A549 (cell line): ENCODE measurements at regions not wholly inside any gene's neighbourhood (a gene's known extent, or its start where the extent isn't known, plus 50 kb on each side); places are given as distances from the start of the nearest gene placed in this dataset.

ENCODE experiments used
- ATAC-seq, 2 experiments: fragments of 200-7000 bp in 1 of 2; fragments of >200 bp in 1 of 2; cut with Nextera tagmentation in 1 of 2; cut with Tn5 transposase in 1 of 2; 3 replicates each; pipeline versions ENCODE4 v1.8.0 to v1.9.1; 2018 to 2020; ENCODE audit warnings: mild to moderate bottlenecking in 1 of 2, moderate library complexity in 1 of 2
- CTCF ChIA-PET: fragments of 300-600 bp; sonication (Branson Sonifier 250); formaldehyde crosslinking; extraction: SDS; loops from one replicate; lab custom pipeline; 2021; ENCODE audit warnings: antibody characterized with exemption, inconsistent platforms; lab: Yijun Ruan, JAX
- POLR2A ChIA-PET: fragments of 350-600 bp; formaldehyde crosslinking; extraction: SDS; loops from one replicate; lab custom pipeline; 2021; ENCODE audit warnings: antibody characterized with exemption, inconsistent platforms; lab: Yijun Ruan, JAX
- DNase-seq, 2 experiments: peaks; one replicate each; pipeline versions ENCODE4 v3.0.0 to v3.0.0-alpha.2; 2011 to 2016; ENCODE audit warnings: low read depth in 1 of 2, low spot score in 1 of 2
- FAIRE-seq: peaks from 2 replicates; lab custom pipeline; 2011; peaks lifted over from hg19 to GRCh38; lab: Jason Lieb, UNC
- H3K27ac ChIP-seq, 2 experiments: fragments of >200 bp; sonication (Bioruptor Twin); formaldehyde crosslinking; 3 replicates each; pipeline ENCODE4 v1.5.1; 2016 to 2017
- H3K4me1 ChIP-seq: fragments of >200 bp; sonication (Bioruptor Twin); formaldehyde crosslinking; 3 replicates; pipeline ENCODE4 v1.6.1; 2016
- H3K4me2 ChIP-seq: fragments of >200 bp; sonication (Bioruptor Twin); formaldehyde crosslinking; 3 replicates; pipeline ENCODE4 v1.6.1; 2016
- H3K4me3 ChIP-seq: fragments of >200 bp; sonication (Bioruptor Twin); formaldehyde crosslinking; 3 replicates; pipeline ENCODE4 v1.5.1; 2016
- H3K9me3 ChIP-seq: fragments of >200 bp; sonication (Bioruptor Twin); formaldehyde crosslinking; 3 replicates; pipeline ENCODE4 v1.6.1; 2016
- CEBPB ChIP-seq, 2 experiments: fragments of >200 bp in 1 of 2; sonication (Bioruptor Twin) in 1 of 2; formaldehyde crosslinking in 1 of 2; IDR thresholded peaks; 2 replicates each; pipeline ENCODE4 v1.6.1; 2012 to 2016
- E2F6 ChIP-seq: IDR thresholded peaks from 2 replicates; pipeline ENCODE4 v1.6.1; 2012; ENCODE audit warnings: low read depth, borderline replicate concordance
- EHF ChIP-seq: fragments of 250-450 bp; sonication (Bioruptor Pico); IDR thresholded peaks from 2 replicates; pipeline ENCODE4 v1.5.0; 2020; ENCODE audit warnings: mild to moderate bottlenecking
- EHMT2 ChIP-seq: fragments of 200-600 bp; sonication (generic); IDR thresholded peaks from 2 replicates; pipeline ENCODE4 v1.6.1; 2016; ENCODE audit warnings: antibody characterized with exemption, low read depth, mild to moderate bottlenecking, moderate library complexity
- EP300 ChIP-seq, 2 experiments: fragments of >200 bp; sonication (Bioruptor Twin); formaldehyde crosslinking; IDR thresholded peaks; 2 replicates in 1 of 2; 3 replicates in 1 of 2; pipeline ENCODE4 v1.6.1; 2016 to 2017
- ESRRA ChIP-seq: fragments of 150-350 bp; IDR thresholded peaks from 2 replicates; pipeline ENCODE4 v1.6.1; 2014; ENCODE audit warnings: mild to moderate bottlenecking, low read length, borderline replicate concordance
- FOSB ChIP-seq: fragments of 250-450 bp; sonication (Bioruptor Pico); IDR thresholded peaks from 2 replicates; pipeline ENCODE4 v1.5.0; 2020; ENCODE audit warnings: mild to moderate bottlenecking, moderate library complexity
- HEYL ChIP-seq: fragments of 250-450 bp; sonication (Bioruptor Pico); IDR thresholded peaks from 2 replicates; pipeline ENCODE4 v1.8.0; 2021; ENCODE audit warnings: mild to moderate bottlenecking, moderate library complexity
- HMGXB4 ChIP-seq: fragments of 250-450 bp; sonication (Bioruptor Pico); IDR thresholded peaks from 2 replicates; pipeline ENCODE4 v1.5.0; 2021; ENCODE audit warnings: mild to moderate bottlenecking, moderate library complexity, borderline replicate concordance
- HOXA7 ChIP-seq: fragments of 250-450 bp; sonication (Bioruptor Pico); IDR thresholded peaks from 2 replicates; pipeline ENCODE4 v1.5.0; 2020; ENCODE audit warnings: mild to moderate bottlenecking, moderate library complexity
- HOXB5 ChIP-seq: fragments of 250-450 bp; sonication (Bioruptor Pico); IDR thresholded peaks from 2 replicates; pipeline ENCODE4 v1.5.0; 2020; ENCODE audit warnings: mild to moderate bottlenecking, moderate library complexity
- JUN ChIP-seq, 2 experiments: fragments of >200 bp; sonication (Bioruptor Twin); formaldehyde crosslinking; IDR thresholded peaks; 2 replicates in 1 of 2; 3 replicates in 1 of 2; pipeline ENCODE4 v1.6.1; 2016 to 2017
- KDM1A ChIP-seq: fragments of 200-600 bp; sonication (generic); IDR thresholded peaks from 2 replicates; pipeline ENCODE4 v1.6.1; 2016; ENCODE audit warnings: low read depth, mild to moderate bottlenecking
- MAFK ChIP-seq: fragments of 450-650 bp; IDR thresholded peaks from 2 replicates; pipeline ENCODE4 v1.6.1; 2014; ENCODE audit not compliant: partially characterized antibody
- MAZ ChIP-seq: fragments of 150-350 bp; IDR thresholded peaks from 2 replicates; pipeline ENCODE4 v1.6.1; 2014; ENCODE audit warnings: antibody characterized with exemption, low read depth, low read length, borderline replicate concordance
- NFE2L2 ChIP-seq: fragments of 150-350 bp; conservative IDR thresholded peaks from 2 replicates; pipeline ENCODE4 v1.6.1; 2014; ENCODE audit warnings: low read length
- NPAS2 ChIP-seq: fragments of 250-450 bp; sonication (Bioruptor Pico); IDR thresholded peaks from 2 replicates; pipeline ENCODE4 v1.8.0; 2022; ENCODE audit warnings: mild to moderate bottlenecking, moderate library complexity, borderline replicate concordance
- NR3C1 ChIP-seq: fragments of >200 bp; sonication (Bioruptor Twin); formaldehyde crosslinking; IDR thresholded peaks from 3 replicates; pipeline ENCODE4 v1.6.1; 2017
- POLR2AphosphoS2 ChIP-seq: conservative IDR thresholded peaks from 2 replicates; pipeline ENCODE4 v1.6.1; 2012; ENCODE audit warnings: low read length, improper control_type of control experiment, inconsistent platforms
- RAD21 ChIP-seq, 2 experiments: fragments of >200 bp in 1 of 2; sonication (Bioruptor Twin) in 1 of 2; formaldehyde crosslinking in 1 of 2; IDR thresholded peaks in 1 of 2; conservative IDR thresholded peaks in 1 of 2; 2 replicates in 1 of 2; 3 replicates in 1 of 2; pipeline ENCODE4 v1.6.1; 2012 to 2018; ENCODE audit warnings: inconsistent platforms in 1 of 2
- RCOR1 ChIP-seq: fragments of 150-350 bp; IDR thresholded peaks from 2 replicates; pipeline ENCODE4 v1.6.1; 2014; ENCODE audit warnings: antibody characterized with exemption, low read length, low read depth
- RFX5 ChIP-seq: fragments of 450-650 bp; IDR thresholded peaks from 2 replicates; pipeline ENCODE4 v1.7.1; 2014; ENCODE audit warnings: antibody characterized with exemption, mild to moderate bottlenecking, moderate library complexity
- RNF2 ChIP-seq: fragments of 200-600 bp; sonication (generic); IDR thresholded peaks from 2 replicates; pipeline ENCODE4 v1.6.1; 2016; ENCODE audit warnings: low read depth, mild to moderate bottlenecking, antibody characterized with exemption, moderate library complexity, borderline replicate concordance
- SMC3 ChIP-seq: fragments of >200 bp; sonication (Bioruptor Twin); formaldehyde crosslinking; IDR thresholded peaks from 3 replicates; pipeline ENCODE4 v1.6.1; 2018; ENCODE audit warnings: inconsistent platforms
- SREBF2 ChIP-seq: fragments of 450-650 bp; IDR thresholded peaks from 2 replicates; pipeline ENCODE4 v1.6.1; 2014; ENCODE audit warnings: mild to moderate bottlenecking, moderate library complexity
- TFCP2L1 ChIP-seq: fragments of 250-450 bp; sonication (Bioruptor Pico); IDR thresholded peaks from 2 replicates; pipeline ENCODE4 v1.5.0; 2021; ENCODE audit warnings: mild to moderate bottlenecking
- TP53 ChIP-seq: fragments of 250-450 bp; sonication (Bioruptor Pico); IDR thresholded peaks from 2 replicates; pipeline ENCODE4 v1.5.0; 2021; ENCODE audit warnings: mild to moderate bottlenecking, moderate library complexity
- ZC3H11A ChIP-seq: fragments of 450-650 bp; IDR thresholded peaks from 2 replicates; pipeline ENCODE4 v1.6.1; 2014; ENCODE audit warnings: antibody characterized with exemption, mild to moderate bottlenecking
- ZFP36 ChIP-seq: fragments of 450-650 bp; IDR thresholded peaks from 2 replicates; pipeline ENCODE4 v1.6.1; 2014; ENCODE audit warnings: borderline replicate concordance; ENCODE audit not compliant: partially characterized antibody
- ZSCAN20 ChIP-seq: fragments of 250-450 bp; sonication (Bioruptor Pico); IDR thresholded peaks from 2 replicates; pipeline ENCODE4 v1.8.0; 2022; ENCODE audit warnings: mild to moderate bottlenecking, moderate library complexity
- WGBS: methylation state at CpG from one replicate; pipeline ENCODE4 v1.1.6; 2017; ENCODE audit errors: missing lambda C conversion rate; 5-methylcytosine and 5-hydroxymethylcytosine counted together

DNA sequence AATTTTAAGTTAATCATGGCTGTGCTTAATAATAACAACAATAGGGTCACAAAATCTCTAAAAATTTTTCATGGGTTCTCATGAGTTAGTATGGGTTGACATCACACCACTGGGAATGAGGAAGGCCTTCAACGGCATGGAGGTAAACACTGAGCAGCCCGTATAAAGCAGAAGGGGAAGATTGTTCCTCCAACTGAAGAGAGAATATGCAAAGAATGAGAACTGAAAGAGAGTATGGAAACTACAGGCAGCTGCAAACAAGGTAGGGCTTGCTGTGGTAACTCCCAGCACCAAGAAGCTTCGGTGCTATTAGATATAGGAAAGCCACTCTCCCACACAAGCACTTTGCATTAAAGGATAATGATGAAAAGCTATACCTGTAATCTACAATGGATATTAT lies 1242.3 kb upstream of the CELF4 start:
- no peak for DNase-seq
- Histone ChIP-seq H3K4me1 (no peaks in the 10 kb centered on the region), H3K4me3 (no peak overlapping the region), H3K4me2 (no peak overlapping the region), H3K9me3 (no peaks in the 10 kb centered on the region)
- CTCF ChIA-PET, result no interaction called here
- no peak for TF ChIP-seq EHMT2
- no peak for TF ChIP-seq MAFK
- TF ChIP-seq EHF (CRISPR knock-in tag), result no peak
- TF ChIP-seq HEYL (CRISPR knock-in tag), result no peak
- TF ChIP-seq NR3C1, result no peak
- TF ChIP-seq CEBPB (IDR thresholded peaks at IDR 0.05), result no peak
- no peak for TF ChIP-seq HOXB5 (CRISPR knock-in tag)
- TF ChIP-seq TP53 (CRISPR knock-in tag), result no peak
- TF ChIP-seq ZFP36, result no peak
- TF ChIP-seq HOXA7 (CRISPR knock-in tag), result no peak
- TF ChIP-seq, all 56 proteins: peak for 0
- FAIRE-seq, result no peak
- POLR2A ChIA-PET, result no interaction called here
- H3K27ac ChIP-seq, result no peak overlapping the region
- WGBS, result 15% methylated on average over 3 of the region's 3 CpGs
- no peak for ATAC-seq

DNA sequence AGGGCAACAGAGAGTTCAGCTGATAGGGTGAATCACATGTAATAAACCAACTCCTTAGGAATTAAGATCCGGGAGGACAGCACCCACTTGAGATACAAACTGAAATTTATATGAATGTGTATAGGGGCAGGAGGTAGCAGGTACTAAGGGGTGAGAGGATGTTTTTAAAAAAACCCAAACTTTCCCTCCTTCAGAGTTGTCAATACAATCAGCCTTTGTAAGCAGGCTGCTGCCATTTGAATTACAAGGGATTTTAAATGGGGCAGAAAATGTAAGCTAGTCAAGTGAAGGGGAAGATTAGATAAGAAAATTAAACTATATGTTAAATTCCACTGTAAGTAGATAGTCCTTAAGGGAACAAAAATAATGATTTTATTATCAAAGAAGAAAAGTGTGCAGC lies 1239.7 kb upstream of the CELF4 start:
- no peak overlapping the region for H3K4me3 ChIP-seq
- H3K4me2 ChIP-seq, result no peak overlapping the region
- 0% methylated on average over 1 of the region's 1 CpG for WGBS
- no peaks in the 10 kb centered on the region for H3K9me3 ChIP-seq
- ATAC-seq, result no peak
- no peak overlapping the region for H3K27ac ChIP-seq
- CTCF ChIA-PET, result no interaction called here
- TF ChIP-seq ESRRA, result no peak
- TF ChIP-seq NPAS2 (CRISPR knock-in tag), result no peak
- no peak for TF ChIP-seq ZSCAN20 (CRISPR knock-in tag)
- TF ChIP-seq SREBF2, result no peak
- no peaks in the 10 kb centered on the region for H3K4me1 ChIP-seq
- no peak for FAIRE-seq
- POLR2A ChIA-PET, result no interaction called here
- DNase-seq, result no peak

GRCh38 chr18:38801640-38802039 lies 1236.0 kb upstream of the CELF4 start:
- CTCF ChIA-PET, result no interaction called here
- Histone ChIP-seq H3K4me3 (no peak overlapping the region), H3K4me2 (no peak overlapping the region), H3K4me1 (no peaks in the 10 kb centered on the region), H3K9me3 (no peaks in the 10 kb centered on the region), H3K27ac (no peak overlapping the region)
- ATAC-seq, result no peak
- POLR2A ChIA-PET, result no interaction called here
- TF ChIP-seq ZFP36, result no peak
- no peak for TF ChIP-seq JUN (IDR thresholded peaks at IDR 0.05)
- TF ChIP-seq ZSCAN20 (CRISPR knock-in tag), result no peak
- TF ChIP-seq SMC3, result no peak
- TF ChIP-seq RAD21 (conservative IDR thresholded peaks at IDR 0.05 in 1 of 2, IDR thresholded peaks at IDR 0.05 in 1 of 2), result no peak
- 0% methylated on average over 2 of the region's 2 CpGs for WGBS
- no peak for FAIRE-seq
- no peak for DNase-seq

DNA sequence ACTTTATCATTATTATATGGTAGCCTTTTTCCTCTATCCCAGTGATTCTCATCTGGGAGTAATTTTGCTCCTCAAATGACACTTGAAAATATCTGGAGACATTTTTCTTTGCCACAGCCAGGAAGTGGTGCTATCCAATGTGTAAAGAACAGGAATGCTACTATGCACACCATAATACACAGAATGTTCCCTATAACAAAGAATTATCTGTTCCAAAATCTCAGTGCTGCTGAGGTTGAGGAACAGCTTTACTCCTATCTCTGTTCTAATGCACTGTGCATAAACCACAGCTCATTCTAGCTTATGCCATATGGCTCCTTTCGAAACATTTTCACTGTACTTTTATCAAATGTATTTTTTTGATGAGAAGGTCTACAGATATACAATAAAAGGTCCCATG lies 1231.2 kb upstream of the CELF4 start:
- FAIRE-seq (no peak), DNase-seq (no peak), ATAC-seq (no peak)
- H3K4me3 ChIP-seq, result no peak overlapping the region
- whole genome bisulfite sequencing, result 7% methylated on average over 1 of the region's 1 CpG
- no peak overlapping the region for H3K4me2 ChIP-seq
- ChIA-PET CTCF (no interaction called here), POLR2A (no interaction called here)
- H3K4me1 ChIP-seq, result no peaks in the 10 kb centered on the region
- TF ChIP-seq RAD21 (conservative IDR thresholded peaks at IDR 0.05 in 1 of 2, IDR thresholded peaks at IDR 0.05 in 1 of 2) (no peak), MAFK (no peak), FOSB (no peak), HEYL (CRISPR knock-in tag) (no peak), POLR2AphosphoS2 (no peak), EP300 (IDR thresholded peaks at IDR 0.05) (no peak), RCOR1 (no peak), MAZ (no peak), E2F6 (no peak), NFE2L2 (no peak), TFCP2L1 (CRISPR knock-in tag) (no peak), SMC3 (no peak), RNF2 (no peak), ZC3H11A (no peak), HMGXB4 (CRISPR knock-in tag) (no peak), ESRRA (no peak), KDM1A (no peak), RFX5 (no peak), EHF (CRISPR knock-in tag) (no peak)
- no peak overlapping the region for H3K27ac ChIP-seq
- no peaks in the 10 kb centered on the region for H3K9me3 ChIP-seq
